ENCODE measurements at regions not wholly inside any gene's neighbourhood (a gene's known extent, or its start where the extent isn't known, plus 50 kb on each side); places are given as distances from the start of the nearest gene placed in this dataset.

- H3K36me3 ChIP-seq (ENCODE audit: insufficient read depth, low read length) = no peaks in the 10 kb centered on the region
Observed at GRCh38 chr19:30897553-30897952, 451.7 kb downstream of the TSHZ3 start.

GRCh38 chr19:30897034-30897433 lies 452.2 kb downstream of the TSHZ3 start:
- H3K27me3 ChIP-seq (ENCODE audit: insufficient read depth, low read length) = peaks cover 2% of the 10 kb centered on the region
- H2AFZ ChIP-seq (ENCODE audit: low read depth, low read length) = no peak overlapping the region
- no peaks in the 10 kb centered on the region for H3K9me3 ChIP-seq (ENCODE audit: low read length)
- no peaks in the 10 kb centered on the region for H3K4me1 ChIP-seq (ENCODE audit: insufficient read depth, low read length)
- H3K4me3 ChIP-seq (ENCODE audit: low read length) = no peak overlapping the region
- no peaks in the 10 kb centered on the region for H3K36me3 ChIP-seq (ENCODE audit: insufficient read depth, low read length)

More at GRCh38 chr19:30897553-30897952, 451.7 kb downstream of the TSHZ3 start:
- no peak overlapping the region for H2AFZ ChIP-seq (ENCODE audit: low read depth, low read length)
- H3K27me3 ChIP-seq (ENCODE audit: insufficient read depth, low read length) = peaks cover 2% of the 10 kb centered on the region
- no peaks in the 10 kb centered on the region for H3K4me1 ChIP-seq (ENCODE audit: insufficient read depth, low read length)
- no peaks in the 10 kb centered on the region for H3K9me3 ChIP-seq (ENCODE audit: low read length)
- H3K4me3 ChIP-seq (ENCODE audit: low read length) = no peak overlapping the region

GRCh38 chr19:30896554-30896953 lies 452.7 kb downstream of the TSHZ3 start:
- no peaks in the 10 kb centered on the region for H3K36me3 ChIP-seq (ENCODE audit: insufficient read depth, low read length)
- peaks cover 2% of the 10 kb centered on the region for H3K27me3 ChIP-seq (ENCODE audit: insufficient read depth, low read length)
- no peak overlapping the region for H3K4me3 ChIP-seq (ENCODE audit: low read length)
- H2AFZ ChIP-seq (ENCODE audit: low read depth, low read length) = no peak overlapping the region
- no peaks in the 10 kb centered on the region for H3K4me1 ChIP-seq (ENCODE audit: insufficient read depth, low read length)
- H3K9me3 ChIP-seq (ENCODE audit: low read length) = no peaks in the 10 kb centered on the region

GRCh38 chr19:30895946-30896345 lies 453.3 kb downstream of the TSHZ3 start:
- Histone ChIP-seq H2AFZ (ENCODE audit: low read depth, low read length) (no peak overlapping the region), H3K36me3 (ENCODE audit: insufficient read depth, low read length) (no peaks in the 10 kb centered on the region), H3K4me1 (ENCODE audit: insufficient read depth, low read length) (no peaks in the 10 kb centered on the region), H3K9me3 (ENCODE audit: low read length) (no peaks in the 10 kb centered on the region), H3K27me3 (ENCODE audit: insufficient read depth, low read length) (peaks cover 2% of the 10 kb centered on the region), H3K4me3 (ENCODE audit: low read length) (no peak overlapping the region)

GRCh38 chr19:30891051-30891450 lies 458.2 kb downstream of the TSHZ3 start:
- no peaks in the 10 kb centered on the region for H3K36me3 ChIP-seq (ENCODE audit: insufficient read depth, low read length)
- H3K27me3 ChIP-seq (ENCODE audit: insufficient read depth, low read length) = no peaks in the 10 kb centered on the region
- no peak overlapping the region for H2AFZ ChIP-seq (ENCODE audit: low read depth, low read length)
- no peaks in the 10 kb centered on the region for H3K9me3 ChIP-seq (ENCODE audit: low read length)
- no peak overlapping the region for H3K4me3 ChIP-seq (ENCODE audit: low read length)
- H3K4me1 ChIP-seq (ENCODE audit: insufficient read depth, low read length) = no peaks in the 10 kb centered on the region

GRCh38 chr19:30890033-30890432 lies 459.2 kb downstream of the TSHZ3 start:
- H3K36me3 ChIP-seq (ENCODE audit: insufficient read depth, low read length) = no peaks in the 10 kb centered on the region
- H3K9me3 ChIP-seq (ENCODE audit: low read length) = no peaks in the 10 kb centered on the region
- no peaks in the 10 kb centered on the region for H3K4me1 ChIP-seq (ENCODE audit: insufficient read depth, low read length)
- no peak overlapping the region for H2AFZ ChIP-seq (ENCODE audit: low read depth, low read length)
- no peaks in the 10 kb centered on the region for H3K27me3 ChIP-seq (ENCODE audit: insufficient read depth, low read length)
- no peak overlapping the region for H3K4me3 ChIP-seq (ENCODE audit: low read length)

- H3K9me3 ChIP-seq (ENCODE audit: low read length) = no peaks in the 10 kb centered on the region
- H3K4me1 ChIP-seq (ENCODE audit: insufficient read depth, low read length) = no peaks in the 10 kb centered on the region
- no peak overlapping the region for H3K4me3 ChIP-seq (ENCODE audit: low read length)
- no peaks in the 10 kb centered on the region for H3K27me3 ChIP-seq (ENCODE audit: insufficient read depth, low read length)
- no peak overlapping the region for H2AFZ ChIP-seq (ENCODE audit: low read depth, low read length)
- no peaks in the 10 kb centered on the region for H3K36me3 ChIP-seq (ENCODE audit: insufficient read depth, low read length)
Observed at GRCh38 chr19:30888937-30889336, 460.3 kb downstream of the TSHZ3 start.

GRCh38 chr19:30887042-30887441 lies 462.2 kb downstream of the TSHZ3 start:
- no peaks in the 10 kb centered on the region for H3K4me1 ChIP-seq (ENCODE audit: insufficient read depth, low read length)
- no peaks in the 10 kb centered on the region for H3K36me3 ChIP-seq (ENCODE audit: insufficient read depth, low read length)
- H2AFZ ChIP-seq (ENCODE audit: low read depth, low read length) = no peak overlapping the region
- H3K9me3 ChIP-seq (ENCODE audit: low read length) = no peaks in the 10 kb centered on the region
- no peak overlapping the region for H3K4me3 ChIP-seq (ENCODE audit: low read length)
- no peaks in the 10 kb centered on the region for H3K27me3 ChIP-seq (ENCODE audit: insufficient read depth, low read length)

GRCh38 chr19:30886222-30886621 lies 463.0 kb downstream of the TSHZ3 start:
- no peaks in the 10 kb centered on the region for H3K4me1 ChIP-seq (ENCODE audit: insufficient read depth, low read length)
- no peaks in the 10 kb centered on the region for H3K36me3 ChIP-seq (ENCODE audit: insufficient read depth, low read length)
- no peaks in the 10 kb centered on the region for H3K9me3 ChIP-seq (ENCODE audit: low read length)
- no peak overlapping the region for H3K4me3 ChIP-seq (ENCODE audit: low read length)
- H2AFZ ChIP-seq (ENCODE audit: low read depth, low read length) = no peak overlapping the region
- no peaks in the 10 kb centered on the region for H3K27me3 ChIP-seq (ENCODE audit: insufficient read depth, low read length)

- no peaks in the 10 kb centered on the region for H3K36me3 ChIP-seq (ENCODE audit: insufficient read depth, low read length)
- no peaks in the 10 kb centered on the region for H3K27me3 ChIP-seq (ENCODE audit: insufficient read depth, low read length)
- no peak overlapping the region for H3K4me3 ChIP-seq (ENCODE audit: low read length)
- no peak overlapping the region for H2AFZ ChIP-seq (ENCODE audit: low read depth, low read length)
- no peaks in the 10 kb centered on the region for H3K4me1 ChIP-seq (ENCODE audit: insufficient read depth, low read length)
- H3K9me3 ChIP-seq (ENCODE audit: low read length) = no peaks in the 10 kb centered on the region
Observed at GRCh38 chr19:30884146-30884812, 465.0 kb downstream of the TSHZ3 start.

GRCh38 chr19:30883071-30883470 lies 466.2 kb downstream of the TSHZ3 start:
- no peaks in the 10 kb centered on the region for H3K27me3 ChIP-seq (ENCODE audit: insufficient read depth, low read length)
- no peak overlapping the region for H3K4me3 ChIP-seq (ENCODE audit: low read length)
- no peaks in the 10 kb centered on the region for H3K4me1 ChIP-seq (ENCODE audit: insufficient read depth, low read length)

GRCh38 chr19:30882411-30883005 lies 466.7 kb downstream of the TSHZ3 start:
- Histone ChIP-seq H3K36me3 (ENCODE audit: insufficient read depth, low read length) (no peaks in the 10 kb centered on the region), H3K27me3 (ENCODE audit: insufficient read depth, low read length) (no peaks in the 10 kb centered on the region), H2AFZ (ENCODE audit: low read depth, low read length) (no peak overlapping the region), H3K9me3 (ENCODE audit: low read length) (no peaks in the 10 kb centered on the region), H3K4me1 (ENCODE audit: insufficient read depth, low read length) (no peaks in the 10 kb centered on the region), H3K4me3 (ENCODE audit: low read length) (no peak overlapping the region)

More at GRCh38 chr19:30883071-30883470, 466.2 kb downstream of the TSHZ3 start:
- Histone ChIP-seq H3K9me3 (ENCODE audit: low read length) (no peaks in the 10 kb centered on the region), H3K36me3 (ENCODE audit: insufficient read depth, low read length) (no peaks in the 10 kb centered on the region), H2AFZ (ENCODE audit: low read depth, low read length) (no peak overlapping the region)

- H3K4me3 ChIP-seq (ENCODE audit: low read length) = no peak overlapping the region
- H3K9me3 ChIP-seq (ENCODE audit: low read length) = no peaks in the 10 kb centered on the region
- no peak overlapping the region for H2AFZ ChIP-seq (ENCODE audit: low read depth, low read length)
- H3K27me3 ChIP-seq (ENCODE audit: insufficient read depth, low read length) = no peaks in the 10 kb centered on the region
- no peaks in the 10 kb centered on the region for H3K4me1 ChIP-seq (ENCODE audit: insufficient read depth, low read length)
- no peaks in the 10 kb centered on the region for H3K36me3 ChIP-seq (ENCODE audit: insufficient read depth, low read length)
Observed at GRCh38 chr19:30881930-30882329, 467.3 kb downstream of the TSHZ3 start.

- H3K27me3 ChIP-seq (ENCODE audit: insufficient read depth, low read length) = no peaks in the 10 kb centered on the region
- no peak overlapping the region for H2AFZ ChIP-seq (ENCODE audit: low read depth, low read length)
- no peaks in the 10 kb centered on the region for H3K4me1 ChIP-seq (ENCODE audit: insufficient read depth, low read length)
- H3K9me3 ChIP-seq (ENCODE audit: low read length) = no peaks in the 10 kb centered on the region
- no peaks in the 10 kb centered on the region for H3K36me3 ChIP-seq (ENCODE audit: insufficient read depth, low read length)
- no peak overlapping the region for H3K4me3 ChIP-seq (ENCODE audit: low read length)
Observed at GRCh38 chr19:30881281-30881680, 468.0 kb downstream of the TSHZ3 start.
